ENCODE measurements at regions not wholly inside any gene's neighbourhood (a gene's known extent, or its start where the extent isn't known, plus 50 kb on each side); places are given as distances from the start of the nearest gene placed in this dataset.

- TF ChIP-seq CEBPB (IDR thresholded peaks at IDR 0.05; ENCODE audit: low read depth, low read length) (no peak), MXI1 (IDR thresholded peaks at IDR 0.05; ENCODE audit: borderline replicate concordance, low read depth, low read length) (no peak), CTCF (conservative IDR thresholded peaks at IDR 0.05; ENCODE audit: low read depth, low read length) (no peak), RAD21 (IDR thresholded peaks at IDR 0.05; ENCODE audit: low read length) (no peak), FOS (IDR thresholded peaks at IDR 0.05; ENCODE audit: low read depth, low read length) (no peak), POLR2A (IDR thresholded peaks at IDR 0.05; ENCODE audit: low read depth, low read length) (no peak), ELK1 (IDR thresholded peaks at IDR 0.05; ENCODE audit: borderline replicate concordance, low read depth, low read length) (no peak), MAFK (IDR thresholded peaks at IDR 0.05; ENCODE audit: low read depth, low read length) (no peak)
Measured at GRCh38 chr12:83841620-83842019, 1071.0 kb downstream of the SLC6A15 start.

All from IMR-90 (cell line).